ENCODE measurements at regions not wholly inside any gene's neighbourhood (a gene's known extent, or its start where the extent isn't known, plus 50 kb on each side); places are given as distances from the start of the nearest gene placed in this dataset.

- no peak for TF ChIP-seq EZH2 (IDR thresholded peaks at IDR 0.05; ENCODE audit: borderline replicate concordance)
- no peak for TF ChIP-seq CTCF (IDR thresholded peaks at IDR 0.05; ENCODE audit: poor library complexity)
- TF ChIP-seq EZH2phosphoT487 (IDR thresholded peaks at IDR 0.05; ENCODE audit: low read depth, severe bottlenecking, unreplicated experiment): no peak
These were observed 103.8 kb upstream of the NDUFV2 start for GRCh38 chr18:8998481-8999217.

Data from hepatocyte (in vitro differentiated cells).